Activated naive CD8-positive, alpha-beta T cell (primary cell): ENCODE measurements at regions not wholly inside any gene's neighbourhood (a gene's known extent, or its start where the extent isn't known, plus 50 kb on each side); places are given as distances from the start of the nearest gene placed in this dataset.

Source experiments
- H3K27ac Mint-ChIP-seq: one replicate; pipeline ENCODE4 v1.8.0; 2021; ENCODE audit warnings: mixed read lengths
- H3K27me3 Mint-ChIP-seq: one replicate; pipeline ENCODE4 v1.8.0; 2021; ENCODE audit warnings: mixed read lengths
- H3K36me3 Mint-ChIP-seq: one replicate; pipeline ENCODE4 v1.8.0; 2021; ENCODE audit warnings: mixed read lengths
- H3K4me1 Mint-ChIP-seq: one replicate; pipeline ENCODE4 v1.8.0; 2021; ENCODE audit warnings: low read depth, mixed read lengths
- H3K4me3 Mint-ChIP-seq: one replicate; pipeline ENCODE4 v1.8.0; 2021; ENCODE audit warnings: mild to moderate bottlenecking, mixed read lengths
- H3K9me3 Mint-ChIP-seq: one replicate; pipeline ENCODE4 v1.8.0; 2021; ENCODE audit warnings: low read depth, mixed read lengths

DNA sequence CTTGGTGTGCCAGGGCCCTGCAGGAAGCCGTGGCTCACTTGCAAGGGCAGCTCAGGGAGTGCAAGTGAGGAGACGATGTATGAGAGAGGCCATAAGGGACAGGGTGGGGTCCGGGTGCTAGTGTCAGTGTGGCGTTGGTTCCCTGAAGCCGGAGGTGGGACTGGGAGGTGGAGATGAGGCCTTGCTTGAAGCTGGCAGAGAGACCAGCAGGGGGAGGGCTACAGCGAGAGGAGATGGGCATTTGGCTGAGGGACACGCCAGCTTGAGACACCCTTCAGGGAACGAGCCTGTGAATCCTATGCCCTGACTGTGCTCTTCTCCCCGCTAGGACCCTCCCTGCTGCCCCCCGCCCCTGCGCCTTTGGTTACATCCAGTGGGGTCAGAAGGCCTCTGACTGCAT, 529.1 kb downstream of the TCERG1L start:
- H3K4me3 Mint-ChIP-seq, result no peak overlapping the region
- H3K36me3 Mint-ChIP-seq, result no peaks in the 10 kb centered on the region
- no peaks in the 10 kb centered on the region for H3K27me3 Mint-ChIP-seq
- no peaks in the 10 kb centered on the region for H3K9me3 Mint-ChIP-seq
- H3K27ac Mint-ChIP-seq, result no peak overlapping the region
- no peaks in the 10 kb centered on the region for H3K4me1 Mint-ChIP-seq

DNA sequence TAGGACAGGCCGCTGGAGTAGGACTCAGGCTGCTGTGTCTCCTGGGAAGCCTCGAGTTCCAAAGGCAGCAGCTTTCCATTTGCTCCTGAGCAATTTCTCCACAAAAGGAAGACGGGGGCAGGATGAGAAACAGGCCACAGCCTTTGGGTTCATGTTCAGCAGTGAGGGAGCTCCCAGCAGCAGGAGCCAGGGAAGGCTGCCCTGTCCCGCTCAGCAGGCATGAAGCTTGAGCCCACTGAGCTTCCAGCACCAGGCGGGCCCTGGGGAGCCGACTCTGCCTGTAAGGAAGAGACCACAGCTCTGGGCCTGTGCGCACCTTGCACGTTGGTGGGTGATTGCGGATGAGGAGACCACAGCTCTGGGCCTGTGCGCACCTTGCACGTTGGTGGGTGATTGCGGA, 527.2 kb downstream of the TCERG1L start:
- Mint-ChIP-seq H3K27me3 (no peaks in the 10 kb centered on the region), H3K27ac (no peak overlapping the region), H3K4me3 (no peak overlapping the region), H3K9me3 (no peaks in the 10 kb centered on the region), H3K36me3 (no peaks in the 10 kb centered on the region), H3K4me1 (no peaks in the 10 kb centered on the region)

DNA sequence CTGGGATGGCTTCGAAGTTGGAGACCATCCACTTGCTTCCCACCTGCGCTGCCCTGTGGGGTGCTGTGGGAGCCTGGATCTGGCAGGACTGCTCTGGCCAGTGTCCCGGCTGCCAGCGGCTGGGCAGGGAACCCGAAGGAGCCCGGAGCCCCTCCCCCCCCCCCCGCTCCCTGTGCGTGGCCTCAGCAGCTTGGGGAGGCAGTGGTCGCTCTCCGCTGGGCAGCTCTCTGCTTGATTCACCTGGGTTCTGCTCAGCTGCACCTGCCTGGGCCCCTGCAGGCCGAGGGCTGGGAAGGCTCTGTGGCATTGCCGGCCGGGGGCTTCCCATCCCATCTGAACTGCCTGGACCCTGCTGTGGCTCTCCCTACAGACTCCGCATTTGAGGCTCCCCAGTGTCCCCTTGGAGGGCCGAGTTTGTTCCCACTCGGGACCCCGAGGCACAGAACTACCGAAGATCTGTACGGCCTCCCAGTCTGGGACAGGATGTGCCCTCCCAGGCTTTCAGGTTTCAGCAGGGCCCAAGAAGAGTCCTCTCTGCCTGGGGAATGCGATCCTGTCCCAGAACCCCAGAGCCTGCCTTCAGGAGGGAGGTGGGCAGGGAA, 525.1 kb downstream of the TCERG1L start:
- H3K4me1 Mint-ChIP-seq, result no peaks in the 10 kb centered on the region
- H3K9me3 Mint-ChIP-seq, result no peaks in the 10 kb centered on the region
- no peak overlapping the region for H3K4me3 Mint-ChIP-seq
- no peak overlapping the region for H3K27ac Mint-ChIP-seq
- no peaks in the 10 kb centered on the region for H3K36me3 Mint-ChIP-seq
- no peaks in the 10 kb centered on the region for H3K27me3 Mint-ChIP-seq

DNA sequence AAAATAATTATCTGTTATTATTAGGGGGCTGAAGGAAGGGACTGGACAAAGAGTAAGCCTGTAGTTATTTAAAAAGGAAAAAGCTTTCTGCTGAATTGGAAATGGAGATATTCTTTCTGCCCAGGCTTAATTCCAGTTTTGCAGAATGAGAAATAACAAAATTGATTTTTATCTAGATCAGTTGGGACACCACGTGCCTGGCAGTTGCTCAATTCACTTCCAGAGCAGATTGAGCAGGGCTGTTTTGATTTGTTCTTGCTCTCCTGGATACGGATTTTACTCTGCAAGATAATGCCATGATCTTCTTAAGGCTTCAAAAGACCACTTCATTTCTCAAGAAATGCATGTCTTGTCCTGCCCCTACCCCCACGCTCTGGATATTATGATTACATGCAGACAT, 524.3 kb downstream of the TCERG1L start:
- H3K4me3 Mint-ChIP-seq, result no peak overlapping the region
- H3K9me3 Mint-ChIP-seq, result no peaks in the 10 kb centered on the region
- H3K36me3 Mint-ChIP-seq, result no peaks in the 10 kb centered on the region
- no peaks in the 10 kb centered on the region for H3K4me1 Mint-ChIP-seq
- no peak overlapping the region for H3K27ac Mint-ChIP-seq
- H3K27me3 Mint-ChIP-seq, result no peaks in the 10 kb centered on the region

DNA sequence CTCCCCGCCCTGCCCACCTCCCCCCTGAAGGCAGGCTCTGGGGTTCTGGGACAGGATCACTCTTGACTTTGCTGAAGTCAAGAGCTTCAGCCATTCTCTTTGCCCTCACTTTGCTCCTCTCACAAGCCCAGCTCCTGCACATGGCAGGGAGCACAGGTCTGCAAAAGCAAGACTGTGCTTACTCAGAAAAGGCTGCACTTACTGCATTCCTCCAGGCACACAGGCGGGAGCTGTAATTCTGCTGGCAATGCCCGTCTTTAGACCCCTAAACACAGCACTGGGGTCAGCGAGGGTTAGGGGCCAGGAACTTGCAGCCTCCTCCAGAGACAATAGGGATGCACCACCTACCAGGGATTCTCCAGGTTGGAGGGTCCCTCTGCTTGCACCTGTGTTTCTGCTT, 523.7 kb downstream of the TCERG1L start:
- no peaks in the 10 kb centered on the region for H3K36me3 Mint-ChIP-seq
- no peaks in the 10 kb centered on the region for H3K4me1 Mint-ChIP-seq
- H3K27ac Mint-ChIP-seq, result no peak overlapping the region
- H3K27me3 Mint-ChIP-seq, result no peaks in the 10 kb centered on the region
- H3K9me3 Mint-ChIP-seq, result no peaks in the 10 kb centered on the region
- H3K4me3 Mint-ChIP-seq, result no peak overlapping the region

DNA sequence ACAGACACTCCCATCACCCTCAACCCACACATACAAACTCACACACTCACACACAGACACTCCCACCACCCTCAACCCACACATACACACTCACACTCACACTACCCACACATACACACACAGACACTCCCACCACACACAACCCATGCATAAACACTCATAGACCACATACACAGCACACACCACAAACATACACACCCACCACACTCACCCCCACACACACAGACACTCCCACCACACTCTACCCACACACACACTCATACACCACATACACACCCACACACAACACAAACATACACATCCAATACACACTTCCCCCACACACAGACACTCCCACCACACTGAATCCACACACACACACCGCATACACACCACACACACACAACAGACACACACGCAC, 521.2 kb downstream of the TCERG1L start:
- H3K27me3 Mint-ChIP-seq, result no peaks in the 10 kb centered on the region
- no peak overlapping the region for H3K4me3 Mint-ChIP-seq
- H3K27ac Mint-ChIP-seq, result no peak overlapping the region
- no peaks in the 10 kb centered on the region for H3K36me3 Mint-ChIP-seq
- H3K4me1 Mint-ChIP-seq, result no peaks in the 10 kb centered on the region
- H3K9me3 Mint-ChIP-seq, result no peaks in the 10 kb centered on the region

DNA sequence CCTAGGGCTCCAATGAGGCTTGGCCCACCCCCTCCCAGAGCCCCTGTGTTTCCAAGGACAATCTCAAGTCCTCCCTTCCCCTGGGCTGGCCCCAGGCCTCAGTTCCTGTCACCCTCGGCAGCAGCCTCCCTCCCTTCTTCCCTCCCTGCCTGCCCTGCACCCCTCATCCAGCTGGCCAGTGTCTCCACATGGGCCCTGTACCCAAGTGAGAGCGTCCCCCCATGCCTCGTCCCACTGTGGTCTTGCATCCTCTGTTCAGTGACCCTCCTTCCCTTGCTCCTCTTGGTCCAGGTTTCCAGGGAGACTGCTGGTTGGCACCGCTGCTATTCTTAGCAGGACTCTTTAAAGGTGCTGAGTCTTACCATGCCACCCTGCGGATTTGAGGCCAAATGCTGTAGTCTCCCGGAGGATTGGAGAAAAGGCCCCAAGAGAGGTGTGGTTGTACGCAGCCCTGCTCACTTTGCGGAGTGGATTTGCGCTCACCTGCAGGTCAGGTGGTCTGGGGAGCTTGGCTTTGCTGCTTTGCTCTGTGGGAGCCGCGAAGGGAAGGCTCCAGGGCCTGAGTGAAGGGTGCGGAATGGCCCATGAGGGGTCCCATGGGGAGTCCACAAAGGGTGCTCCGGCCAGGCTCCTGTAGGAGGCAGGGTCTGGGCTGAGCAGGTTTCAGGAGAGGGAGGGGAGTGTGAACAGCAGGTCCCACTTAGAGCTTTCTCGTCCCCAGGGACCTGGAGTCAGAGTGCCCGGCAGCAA, 519.2 kb downstream of the TCERG1L start:
- Mint-ChIP-seq H3K9me3 (no peaks in the 10 kb centered on the region), H3K27ac (no peak overlapping the region), H3K36me3 (no peaks in the 10 kb centered on the region), H3K27me3 (no peaks in the 10 kb centered on the region), H3K4me3 (no peak overlapping the region), H3K4me1 (no peaks in the 10 kb centered on the region)

DNA sequence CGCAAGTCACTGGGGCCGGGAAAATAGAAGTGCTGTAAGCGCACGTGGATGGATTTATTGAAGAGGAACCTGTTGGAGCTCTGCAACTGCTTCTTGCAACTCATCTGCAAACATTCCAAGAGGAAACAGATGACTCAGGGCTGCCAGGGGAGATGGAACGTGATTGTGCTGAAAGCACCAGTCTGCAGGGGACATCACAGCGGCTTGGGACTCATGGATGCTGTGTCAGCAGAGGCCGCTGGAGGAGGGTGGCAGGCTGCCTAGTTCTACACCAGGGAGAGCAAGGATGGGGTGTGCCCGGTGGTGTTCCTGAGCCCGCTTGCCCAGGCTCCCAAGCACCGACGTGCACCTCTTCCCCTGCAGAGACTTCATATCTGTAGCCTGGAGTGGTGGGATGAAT, 515.7 kb downstream of the TCERG1L start:
- no peaks in the 10 kb centered on the region for H3K4me1 Mint-ChIP-seq
- H3K4me3 Mint-ChIP-seq, result no peak overlapping the region
- no peak overlapping the region for H3K27ac Mint-ChIP-seq
- no peaks in the 10 kb centered on the region for H3K27me3 Mint-ChIP-seq
- no peaks in the 10 kb centered on the region for H3K36me3 Mint-ChIP-seq
- H3K9me3 Mint-ChIP-seq, result no peaks in the 10 kb centered on the region

DNA sequence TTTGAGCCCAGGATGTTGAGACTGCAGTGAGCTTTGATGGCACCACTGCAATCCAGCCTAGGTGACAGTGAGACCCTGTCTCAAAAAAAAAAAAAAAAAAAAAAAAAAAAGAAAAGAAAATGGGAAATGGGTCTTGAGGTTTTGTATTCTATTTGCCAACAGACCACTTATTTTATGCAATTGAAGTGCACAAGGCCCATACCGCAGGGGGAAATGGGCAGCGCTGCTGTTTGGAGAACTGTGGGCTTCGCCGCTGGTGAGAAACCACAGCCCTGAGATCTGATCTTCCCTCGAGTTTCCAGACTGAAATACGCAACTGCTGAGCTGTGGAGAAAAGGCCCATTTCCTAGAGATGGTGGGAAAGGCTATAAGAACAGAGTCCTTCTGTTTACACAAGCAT, 512.0 kb downstream of the TCERG1L start:
- H3K36me3 Mint-ChIP-seq, result no peaks in the 10 kb centered on the region
- H3K4me1 Mint-ChIP-seq, result no peaks in the 10 kb centered on the region
- no peaks in the 10 kb centered on the region for H3K9me3 Mint-ChIP-seq
- H3K27me3 Mint-ChIP-seq, result no peaks in the 10 kb centered on the region
- H3K4me3 Mint-ChIP-seq, result no peak overlapping the region
- no peak overlapping the region for H3K27ac Mint-ChIP-seq

DNA sequence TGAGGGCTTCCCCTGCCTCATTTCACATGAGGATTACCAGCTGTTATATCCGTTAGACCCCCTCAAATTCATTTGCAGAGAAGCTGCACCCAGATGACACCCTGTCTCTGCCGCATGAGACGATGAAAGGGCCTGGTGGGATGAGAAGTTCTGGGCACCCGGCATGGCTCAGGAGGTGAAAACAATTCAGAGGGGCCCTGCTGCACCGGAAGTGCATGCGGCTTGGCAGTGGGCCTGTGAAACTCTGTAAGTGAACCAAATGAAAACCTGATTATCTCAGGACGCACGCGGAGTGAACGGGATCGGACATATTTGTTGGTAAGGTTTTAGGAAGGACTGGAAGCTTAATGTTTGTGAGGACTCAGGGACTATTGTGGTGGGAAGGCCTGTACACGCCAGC, 511.2 kb downstream of the TCERG1L start:
- Mint-ChIP-seq H3K4me3 (no peak overlapping the region), H3K27ac (no peak overlapping the region), H3K36me3 (no peaks in the 10 kb centered on the region), H3K27me3 (no peaks in the 10 kb centered on the region), H3K4me1 (no peaks in the 10 kb centered on the region), H3K9me3 (no peaks in the 10 kb centered on the region)

DNA sequence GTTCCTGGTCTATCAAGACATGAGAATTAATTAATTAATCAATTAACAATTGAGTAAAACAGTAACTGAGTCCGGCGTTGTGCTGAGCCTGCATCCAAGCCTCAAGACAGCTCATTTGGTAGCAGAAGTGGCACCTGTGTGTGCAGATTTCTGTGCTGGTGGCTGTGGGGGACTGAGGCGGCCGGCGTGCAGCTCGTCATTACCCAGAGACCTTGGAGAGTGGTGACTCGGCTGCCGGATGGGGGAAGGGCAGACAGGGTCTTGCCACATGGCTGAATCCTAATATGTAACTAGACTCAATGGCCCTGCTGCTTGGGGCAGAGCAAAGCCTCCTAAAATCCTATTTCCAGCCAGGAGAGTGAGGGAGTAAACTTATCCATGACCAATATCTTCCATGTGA, 510.2 kb downstream of the TCERG1L start:
- no peak overlapping the region for H3K27ac Mint-ChIP-seq
- H3K36me3 Mint-ChIP-seq, result no peaks in the 10 kb centered on the region
- H3K27me3 Mint-ChIP-seq, result no peaks in the 10 kb centered on the region
- H3K4me1 Mint-ChIP-seq, result no peaks in the 10 kb centered on the region
- H3K9me3 Mint-ChIP-seq, result no peaks in the 10 kb centered on the region
- H3K4me3 Mint-ChIP-seq, result no peak overlapping the region

DNA sequence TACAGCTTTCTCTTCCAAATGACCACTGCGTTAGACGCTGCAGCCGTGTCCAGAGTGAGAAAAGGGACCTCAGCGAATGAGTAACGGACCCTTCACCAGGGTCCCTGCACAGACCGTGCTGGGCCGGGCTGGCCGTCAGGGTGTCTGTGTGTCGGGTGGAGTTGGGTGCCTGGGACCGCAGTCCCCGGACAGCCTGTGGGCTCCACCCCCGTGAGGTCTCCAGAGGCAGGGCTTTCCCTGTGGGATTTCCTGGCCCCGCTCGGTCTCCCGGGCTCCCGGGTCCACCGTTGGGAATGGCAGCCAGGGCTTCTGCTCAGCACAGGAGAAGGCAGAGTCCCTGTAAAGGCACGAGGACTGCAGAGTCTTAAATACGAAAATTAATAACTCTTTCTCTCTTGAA, 509.7 kb downstream of the TCERG1L start:
- Mint-ChIP-seq H3K36me3 (no peaks in the 10 kb centered on the region), H3K4me1 (no peaks in the 10 kb centered on the region)

DNA sequence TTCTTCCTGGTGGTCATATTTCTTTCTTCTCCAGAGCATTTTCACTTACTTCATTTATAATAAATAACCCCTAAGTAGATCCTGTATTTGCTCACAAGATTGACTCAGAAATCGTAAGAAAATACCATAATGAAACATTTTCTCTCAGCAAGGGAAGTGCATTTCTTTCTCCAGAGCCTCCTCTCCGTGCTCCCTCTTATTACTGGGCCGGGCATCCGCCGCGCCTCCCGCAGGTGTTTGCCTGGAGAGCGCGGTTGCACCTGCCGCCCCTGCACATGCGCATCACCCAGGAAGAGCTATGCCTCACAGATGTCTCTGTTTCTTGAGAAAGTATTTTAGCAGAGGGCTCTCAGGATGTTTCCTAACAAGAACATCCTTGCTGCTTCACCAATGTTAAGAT, 509.2 kb downstream of the TCERG1L start:
- H3K27ac Mint-ChIP-seq, result no peak overlapping the region
- no peaks in the 10 kb centered on the region for H3K4me1 Mint-ChIP-seq
- no peaks in the 10 kb centered on the region for H3K27me3 Mint-ChIP-seq
- H3K9me3 Mint-ChIP-seq, result no peaks in the 10 kb centered on the region
- no peaks in the 10 kb centered on the region for H3K36me3 Mint-ChIP-seq
- no peak overlapping the region for H3K4me3 Mint-ChIP-seq

More for the DNA sequence above, 509.7 kb downstream of the TCERG1L start:
- H3K4me3 Mint-ChIP-seq, result no peak overlapping the region
- no peak overlapping the region for H3K27ac Mint-ChIP-seq
- no peaks in the 10 kb centered on the region for H3K27me3 Mint-ChIP-seq
- no peaks in the 10 kb centered on the region for H3K9me3 Mint-ChIP-seq

DNA sequence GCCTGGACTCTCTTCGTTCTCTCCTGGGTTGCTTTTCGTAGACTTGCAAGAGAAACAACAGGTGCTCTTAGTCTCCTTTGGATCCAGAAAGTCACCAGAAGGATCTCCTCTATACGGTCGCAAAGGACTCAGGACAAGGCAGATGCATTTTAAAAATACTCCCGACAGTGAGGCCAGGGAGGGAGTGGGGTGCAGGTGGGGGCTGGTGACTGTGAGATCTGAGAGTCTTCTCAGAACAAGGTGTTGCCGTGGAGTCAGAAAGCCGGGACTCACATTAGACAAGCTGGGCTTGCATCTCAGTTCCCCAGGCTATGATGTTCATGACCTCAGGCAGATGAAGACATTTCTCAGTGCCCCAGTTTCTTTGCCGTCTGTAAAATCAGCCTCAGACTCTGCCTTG, 507.2 kb downstream of the TCERG1L start:
- Mint-ChIP-seq H3K9me3 (no peaks in the 10 kb centered on the region), H3K27me3 (no peaks in the 10 kb centered on the region), H3K27ac (no peak overlapping the region), H3K4me3 (no peak overlapping the region), H3K4me1 (no peaks in the 10 kb centered on the region), H3K36me3 (no peaks in the 10 kb centered on the region)

DNA sequence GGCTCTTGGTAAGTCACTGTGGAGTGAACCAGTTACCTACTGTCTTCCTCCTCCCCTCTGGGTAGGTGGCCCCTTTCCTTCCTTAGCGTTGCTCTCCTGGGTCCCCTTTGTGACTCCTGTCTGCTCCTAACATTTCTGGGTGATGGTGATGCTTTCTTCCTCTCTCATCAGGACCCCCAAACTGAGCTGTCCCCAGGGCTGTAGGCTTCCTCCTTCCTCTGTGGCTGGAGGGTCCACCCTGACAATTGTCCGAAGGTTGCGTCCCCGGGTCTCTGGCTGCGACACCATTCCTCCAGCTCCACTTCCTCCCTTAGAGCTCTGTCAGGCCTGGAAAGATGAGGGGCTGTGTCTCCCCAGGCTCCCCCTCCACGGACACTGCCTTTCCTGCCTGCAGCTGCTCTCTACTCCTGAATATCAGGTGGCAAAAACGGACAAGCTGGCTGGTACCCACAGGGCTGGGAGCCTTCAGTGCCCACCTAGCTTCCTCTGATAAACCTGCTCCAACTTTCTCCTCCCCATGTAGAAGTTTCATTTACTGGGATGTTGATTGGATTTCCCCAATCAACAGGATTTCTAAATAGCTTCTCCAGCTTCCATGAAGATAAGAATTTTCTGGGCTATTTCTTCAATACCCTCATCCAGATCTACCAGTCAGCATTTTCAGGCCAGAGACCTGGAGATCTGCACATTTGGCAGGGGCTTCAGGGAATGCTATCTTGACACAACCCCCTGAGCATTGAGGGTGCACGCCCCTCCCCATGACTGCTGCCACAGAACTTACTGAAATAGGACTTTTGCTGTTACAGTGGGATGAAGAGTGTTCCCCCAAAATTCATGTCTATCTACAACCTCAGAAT, 506.5 kb downstream of the TCERG1L start:
- H3K27ac Mint-ChIP-seq, result no peak overlapping the region
- no peaks in the 10 kb centered on the region for H3K27me3 Mint-ChIP-seq
- no peaks in the 10 kb centered on the region for H3K9me3 Mint-ChIP-seq
- no peaks in the 10 kb centered on the region for H3K36me3 Mint-ChIP-seq
- no peak overlapping the region for H3K4me3 Mint-ChIP-seq
- H3K4me1 Mint-ChIP-seq, result no peaks in the 10 kb centered on the region
